CD4-positive, alpha-beta memory T cell (primary cell): ENCODE measurements at regions not wholly inside any gene's neighbourhood (a gene's known extent, or its start where the extent isn't known, plus 50 kb on each side); places are given as distances from the start of the nearest gene placed in this dataset.

Source experiments
- CTCF ChIA-PET: fragments of 350-600 bp; sonication (Branson Sonifier 250); formaldehyde crosslinking; loops from one replicate; lab custom pipeline; 2021; ENCODE audit warnings: inconsistent platforms; ENCODE audit not compliant: partially characterized antibody; lab: Charles Lee
- POLR2A ChIA-PET: fragments of 350-600 bp; sonication (Branson Sonifier 250); formaldehyde crosslinking; loops from one replicate; lab custom pipeline; 2021; ENCODE audit not compliant: partially characterized antibody; lab: Charles Lee
- DNase-seq, 5 donors: peaks; one replicate each; pipeline versions ENCODE4 v3.0.0 to v3.0.0-alpha.2; 2020 to 2022; ENCODE audit warnings: mixed read lengths in 1 of 5
- H3K27ac ChIP-seq: one replicate; pipeline ENCODE4 v1.7.0; 2013; ENCODE audit warnings: low read depth, low read length
- H3K27me3 ChIP-seq: 2 replicates; pipeline ENCODE4 v1.7.0; 2013; ENCODE audit warnings: mild to moderate bottlenecking, low read length, moderate library complexity; ENCODE audit not compliant: insufficient read depth
- H3K36me3 ChIP-seq: 2 replicates; pipeline ENCODE4 v1.7.0; 2013; ENCODE audit warnings: mild to moderate bottlenecking, low read length, moderate library complexity; ENCODE audit not compliant: insufficient read depth
- H3K4me1 ChIP-seq: 2 replicates; pipeline ENCODE4 v1.7.0; 2013; ENCODE audit warnings: mild to moderate bottlenecking, low read length, moderate library complexity; ENCODE audit not compliant: insufficient read depth
- H3K4me3 ChIP-seq, 2 donors: one replicate each; pipeline ENCODE4 v1.7.0; 2013; ENCODE audit warnings: low read length in 2 of 2, mild to moderate bottlenecking in 1 of 2
- H3K9me3 ChIP-seq, 2 donors: one replicate each; pipeline ENCODE4 v1.7.0; 2013; ENCODE audit warnings: low read length in 2 of 2, control low read depth in 1 of 2; ENCODE audit not compliant: control insufficient read depth in 1 of 2
- H3K27ac Mint-ChIP-seq, 7 donors: one replicate each; pipeline ENCODE4 v1.8.0; 2020 to 2021; ENCODE audit warnings: mixed read lengths in 7 of 7, mild to moderate bottlenecking in 6 of 7, inconsistent platforms in 3 of 7, moderate library complexity in 3 of 7
- H3K27me3 Mint-ChIP-seq, 2 donors: one replicate each; pipeline ENCODE4 v1.8.0; 2020 to 2021; ENCODE audit warnings: mixed read lengths in 2 of 2
- H3K36me3 Mint-ChIP-seq, 2 donors: one replicate each; pipeline ENCODE4 v1.8.0; 2020 to 2021; ENCODE audit warnings: mixed read lengths in 2 of 2, inconsistent platforms in 1 of 2, mild to moderate bottlenecking in 1 of 2
- H3K4me1 Mint-ChIP-seq, 4 donors: one replicate each; pipeline ENCODE4 v1.8.0; 2020 to 2021; ENCODE audit warnings: mixed read lengths in 4 of 4, mild to moderate bottlenecking in 1 of 4
- H3K4me3 Mint-ChIP-seq, 8 donors: one replicate each; pipeline ENCODE4 v1.8.0; 2020 to 2021; ENCODE audit warnings: mixed read lengths in 8 of 8, mild to moderate bottlenecking in 7 of 8, moderate library complexity in 6 of 8, inconsistent platforms in 3 of 8
- H3K9me3 Mint-ChIP-seq, 8 donors: one replicate each; pipeline ENCODE4 v1.8.0; 2020 to 2021; ENCODE audit warnings: mixed read lengths in 8 of 8, mild to moderate bottlenecking in 5 of 8, inconsistent platforms in 3 of 8, moderate library complexity in 1 of 8
- intact Hi-C: fragments of 100-400 bp; cut with micrococcal nuclease; formaldehyde crosslinking; loops from one replicate; pipeline ENCODE4 v1.15.1; 2023

DNA sequence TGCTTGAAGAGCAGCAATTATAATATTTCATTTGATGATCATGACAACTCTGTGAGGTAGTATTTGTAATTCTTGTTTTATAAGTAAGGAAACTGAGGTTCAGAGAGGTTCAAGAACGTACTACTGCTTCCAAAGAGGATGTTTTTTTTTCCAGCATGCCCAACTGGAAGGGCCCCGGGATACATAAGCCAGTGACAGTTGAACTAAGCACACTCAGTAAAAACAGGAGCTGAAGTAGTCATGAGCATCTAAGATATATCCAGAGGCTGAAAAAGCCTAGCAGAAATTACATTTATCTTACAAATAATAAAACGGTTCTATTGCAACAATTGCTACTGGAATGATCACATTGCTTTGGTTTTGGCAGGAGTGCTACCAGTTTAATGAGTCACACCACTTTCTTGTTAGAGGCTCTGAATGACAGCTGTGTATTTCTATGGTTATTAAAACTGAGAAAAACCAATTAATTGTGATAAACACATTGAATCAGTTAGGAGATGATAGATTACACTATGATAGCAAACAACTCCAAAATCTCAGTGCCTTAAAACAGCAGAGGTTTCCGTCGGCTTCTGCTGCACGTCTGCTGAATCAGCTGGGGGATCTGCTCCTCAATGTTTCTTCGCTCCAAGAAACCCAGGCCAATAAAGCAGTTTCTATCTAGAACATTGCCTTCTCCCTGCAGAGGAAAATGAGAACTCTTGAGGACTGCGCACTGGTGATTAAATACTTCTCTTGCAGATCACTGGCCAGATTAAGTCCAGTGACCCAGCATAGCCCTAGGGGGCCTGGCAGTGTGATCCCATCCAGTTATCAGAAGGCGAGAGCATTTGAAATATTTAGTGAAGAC is 522.7 kb downstream of the PLPP3 start:
- Mint-ChIP-seq H3K4me3 (no peak overlapping the region), H3K9me3 (peaks cover 0 to 7% (median 1%) of the 10 kb centered on the region in 8 donors), H3K36me3 (no peaks in the 10 kb centered on the region), H3K27me3 (no peaks in the 10 kb centered on the region), H3K27ac (no peak overlapping the region), H3K4me1 (no peaks in the 10 kb centered on the region)
- no peak for DNase-seq
- no peaks in the 10 kb centered on the region for H3K36me3 ChIP-seq
- H3K27ac ChIP-seq: no peak overlapping the region
- ChIA-PET CTCF (no interaction called here), POLR2A (no interaction called here)
- no peak overlapping the region for H3K4me3 ChIP-seq
- no peaks in the 10 kb centered on the region for H3K27me3 ChIP-seq
- intact Hi-C loops: no loop called here
- no peaks in the 10 kb centered on the region for H3K9me3 ChIP-seq
- H3K4me1 ChIP-seq: no peaks in the 10 kb centered on the region

DNA sequence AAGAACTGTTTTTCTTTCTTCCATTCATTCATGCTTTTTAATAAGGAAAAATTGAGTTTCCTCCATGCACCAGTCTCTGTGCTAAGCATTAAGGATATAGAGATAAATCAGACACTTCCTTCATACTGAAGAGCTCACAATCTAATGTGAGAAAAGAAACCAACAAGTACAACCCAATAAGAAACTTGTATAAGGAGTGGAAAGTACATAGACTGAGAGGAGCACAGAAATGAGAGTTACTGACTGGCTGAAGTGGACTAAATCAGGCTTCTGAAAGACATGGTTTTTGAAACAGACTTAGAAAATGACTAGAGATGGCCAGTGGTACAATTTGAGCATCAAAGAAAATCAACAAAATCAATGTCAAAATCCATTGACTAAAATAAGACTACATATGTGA is 524.4 kb downstream of the PLPP3 start:
- no peaks in the 10 kb centered on the region for H3K4me1 Mint-ChIP-seq
- Histone ChIP-seq H3K4me1 (no peaks in the 10 kb centered on the region), H3K4me3 (no peak overlapping the region), H3K27ac (no peak overlapping the region), H3K36me3 (no peaks in the 10 kb centered on the region), H3K9me3 (no peaks in the 10 kb centered on the region), H3K27me3 (no peaks in the 10 kb centered on the region)
- ChIA-PET CTCF (no interaction called here), POLR2A (no interaction called here)
- no peaks in the 10 kb centered on the region for H3K27me3 Mint-ChIP-seq
- H3K36me3 Mint-ChIP-seq: no peaks in the 10 kb centered on the region
- intact Hi-C loops: no loop called here
- H3K9me3 Mint-ChIP-seq: peaks cover 2 to 7% (median 5%) of the 10 kb centered on the region in 8 donors
- H3K4me3 Mint-ChIP-seq: no peak overlapping the region
- no peak for DNase-seq
- H3K27ac Mint-ChIP-seq: no peak overlapping the region

DNA sequence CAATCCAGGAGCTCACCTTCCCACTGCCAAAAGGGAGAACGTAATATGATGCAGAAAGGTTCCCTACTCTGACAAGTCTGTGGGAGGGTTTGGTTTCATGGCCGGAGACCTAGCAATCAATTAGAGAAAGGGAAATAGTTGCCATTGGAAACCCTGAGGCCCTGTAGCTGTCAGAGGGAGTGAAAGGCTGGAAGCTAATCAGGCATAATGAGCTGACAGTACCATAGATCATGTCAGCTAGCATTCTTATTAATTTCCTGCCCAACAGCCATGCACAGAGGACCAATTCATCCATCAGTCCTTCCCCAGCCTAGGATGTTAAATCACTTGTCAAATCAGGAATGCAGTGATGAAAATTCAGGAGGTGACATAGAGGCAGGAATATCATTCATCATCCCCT is 527.3 kb downstream of the PLPP3 start:
- no peak overlapping the region for H3K4me3 Mint-ChIP-seq

DNA sequence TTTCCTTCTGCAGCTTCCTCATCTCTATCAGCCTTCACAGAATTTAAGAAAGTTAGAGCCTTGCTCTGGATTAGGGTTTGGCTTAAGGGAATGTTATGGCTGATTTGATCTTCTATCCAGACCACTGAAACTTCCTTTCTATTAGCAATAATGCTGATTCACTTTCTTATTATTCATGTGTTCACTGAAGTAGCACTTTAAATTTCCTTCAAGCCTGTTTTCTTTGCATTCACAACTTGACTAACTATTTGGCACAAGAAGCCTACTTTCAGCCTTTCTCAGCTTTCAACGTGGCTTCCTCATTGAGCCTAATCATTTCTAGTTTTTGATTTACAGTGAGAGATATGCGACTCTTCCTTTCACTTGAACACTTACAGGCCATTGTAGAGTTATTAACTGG is 528.5 kb downstream of the PLPP3 start:
- intact Hi-C loops: no loop called here
- H3K36me3 Mint-ChIP-seq: no peaks in the 10 kb centered on the region
- H3K27ac Mint-ChIP-seq: no peak overlapping the region
- DNase-seq: no peak
- Histone ChIP-seq H3K4me3 (no peak overlapping the region), H3K27me3 (no peaks in the 10 kb centered on the region), H3K36me3 (no peaks in the 10 kb centered on the region), H3K9me3 (no peaks in the 10 kb centered on the region), H3K27ac (no peak overlapping the region), H3K4me1 (no peaks in the 10 kb centered on the region)
- H3K9me3 Mint-ChIP-seq: peaks cover 0 to 8% (median 4%) of the 10 kb centered on the region in 8 donors
- CTCF ChIA-PET: no interaction called here
- no peak overlapping the region for H3K4me3 Mint-ChIP-seq
- H3K4me1 Mint-ChIP-seq: no peaks in the 10 kb centered on the region
- no peaks in the 10 kb centered on the region for H3K27me3 Mint-ChIP-seq
- POLR2A ChIA-PET: no interaction called here

More for the DNA sequence above, 527.3 kb downstream of the PLPP3 start:
- ChIA-PET POLR2A (no interaction called here), CTCF (no interaction called here)
- Histone ChIP-seq H3K27me3 (no peaks in the 10 kb centered on the region), H3K27ac (no peak overlapping the region), H3K36me3 (no peaks in the 10 kb centered on the region), H3K9me3 (no peaks in the 10 kb centered on the region), H3K4me1 (no peaks in the 10 kb centered on the region), H3K4me3 (no peak overlapping the region)
- H3K27ac Mint-ChIP-seq: no peak overlapping the region
- no peaks in the 10 kb centered on the region for H3K4me1 Mint-ChIP-seq
- no peaks in the 10 kb centered on the region for H3K27me3 Mint-ChIP-seq
- H3K36me3 Mint-ChIP-seq: no peaks in the 10 kb centered on the region
- intact Hi-C loops: no loop called here
- H3K9me3 Mint-ChIP-seq: peaks cover 0 to 8% (median 4%) of the 10 kb centered on the region in 8 donors
- DNase-seq: no peak

DNA sequence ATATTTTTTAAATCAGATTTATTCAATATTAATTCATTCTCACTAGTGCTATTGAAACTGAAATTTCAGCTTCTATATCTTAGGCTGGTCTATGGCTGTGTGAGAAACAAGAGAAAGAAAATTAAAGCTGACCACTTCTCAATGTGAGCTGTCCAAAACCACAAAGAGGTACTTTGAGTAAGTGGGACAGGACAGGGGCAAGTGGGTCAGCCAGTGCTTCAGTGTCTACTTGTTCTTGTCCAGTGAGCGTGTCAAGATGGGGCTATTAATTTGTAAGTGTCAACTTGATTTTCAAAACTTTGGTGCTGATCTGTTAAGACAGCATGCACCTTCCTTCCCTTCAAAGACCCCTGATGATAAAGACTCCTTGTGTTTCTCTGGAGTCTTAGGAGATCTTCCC is 533.9 kb downstream of the PLPP3 start:
- Mint-ChIP-seq H3K4me3 (no peak overlapping the region), H3K27ac (no peak overlapping the region), H3K4me1 (no peaks in the 10 kb centered on the region), H3K36me3 (no peaks in the 10 kb centered on the region), H3K9me3 (peaks cover 0 to 8% (median 0%) of the 10 kb centered on the region in 8 donors), H3K27me3 (no peaks in the 10 kb centered on the region)
- Histone ChIP-seq H3K36me3 (no peaks in the 10 kb centered on the region), H3K27ac (no peak overlapping the region), H3K4me1 (no peaks in the 10 kb centered on the region), H3K27me3 (no peaks in the 10 kb centered on the region), H3K9me3 (no peaks in the 10 kb centered on the region), H3K4me3 (no peak overlapping the region)
- CTCF ChIA-PET: no interaction called here
- intact Hi-C loops: no loop called here
- POLR2A ChIA-PET: no interaction called here
- DNase-seq: no peak

DNA sequence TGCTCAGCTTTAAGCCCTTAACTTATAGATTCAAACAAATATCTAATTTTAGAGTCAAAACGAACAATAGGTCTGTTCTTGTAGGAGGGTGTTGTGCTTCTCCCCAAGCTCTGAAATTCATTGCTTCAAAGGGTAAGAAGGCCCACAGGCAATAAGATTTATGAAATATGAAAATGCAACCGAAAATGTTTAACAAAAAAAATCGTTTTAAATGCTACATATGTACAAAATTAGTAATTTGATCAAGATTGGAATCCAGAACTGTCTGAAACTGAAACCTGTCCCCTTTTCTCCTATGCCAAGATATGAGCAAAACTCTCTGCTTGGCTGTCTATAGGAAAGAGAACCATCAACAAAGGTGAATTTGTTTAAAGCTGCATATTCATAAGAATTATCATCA is 534.3 kb downstream of the PLPP3 start:
- Mint-ChIP-seq H3K9me3 (peaks cover 0 to 5% (median 0%) of the 10 kb centered on the region in 8 donors), H3K27me3 (no peaks in the 10 kb centered on the region), H3K27ac (no peak overlapping the region), H3K36me3 (no peaks in the 10 kb centered on the region), H3K4me3 (no peak overlapping the region), H3K4me1 (no peaks in the 10 kb centered on the region)
- DNase-seq: no peak
- intact Hi-C loops: no loop called here
- Histone ChIP-seq H3K36me3 (no peaks in the 10 kb centered on the region), H3K27ac (no peak overlapping the region), H3K4me3 (no peak overlapping the region), H3K27me3 (no peaks in the 10 kb centered on the region), H3K4me1 (no peaks in the 10 kb centered on the region), H3K9me3 (no peaks in the 10 kb centered on the region)
- POLR2A ChIA-PET: no interaction called here
- CTCF ChIA-PET: no interaction called here

DNA sequence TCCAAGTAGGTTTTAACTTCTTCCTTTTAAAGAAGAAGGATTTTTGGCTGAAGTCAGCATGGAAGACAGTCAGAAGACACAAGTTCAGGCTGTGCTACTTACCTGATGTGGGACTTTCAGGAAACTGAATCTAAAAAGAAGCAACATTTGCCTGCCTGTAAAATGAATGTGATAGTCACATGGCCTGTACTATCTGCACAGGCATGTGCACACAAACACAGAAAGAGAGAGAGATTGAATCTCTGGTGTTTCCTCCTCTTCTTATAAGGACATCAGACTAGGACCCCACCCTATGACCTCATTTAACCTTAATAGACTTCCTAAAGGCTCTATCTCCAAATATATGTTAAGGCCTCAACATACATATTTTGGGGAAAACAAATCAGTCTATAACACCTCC is 542.9 kb downstream of the PLPP3 start:
- CTCF ChIA-PET: no interaction called here
- intact Hi-C loops: no loop called here
- H3K27me3 Mint-ChIP-seq: no peaks in the 10 kb centered on the region

More for the DNA sequence above, 542.9 kb downstream of the PLPP3 start:
- Mint-ChIP-seq H3K4me1 (no peaks in the 10 kb centered on the region), H3K36me3 (peaks cover 0 to 3% of the 10 kb centered on the region in 2 donors), H3K27ac (no peak overlapping the region), H3K9me3 (peaks cover 0 to 7% (median under 1%) of the 10 kb centered on the region in 8 donors), H3K4me3 (no peak overlapping the region)
- no peaks in the 10 kb centered on the region for H3K9me3 ChIP-seq
- no peaks in the 10 kb centered on the region for H3K27me3 ChIP-seq
- POLR2A ChIA-PET: no interaction called here
- no peak overlapping the region for H3K4me3 ChIP-seq
- no peaks in the 10 kb centered on the region for H3K36me3 ChIP-seq
- no peak overlapping the region for H3K27ac ChIP-seq
- no peak for DNase-seq
- no peaks in the 10 kb centered on the region for H3K4me1 ChIP-seq
